T-helper 2 cell treated with Interferon-gamma antibody and Interleukin-4, amounts not matched to agents 5 μg/mL and 100 μg/mL, for 36 hours (primary cell): ENCODE measurements at regions not wholly inside any gene's neighbourhood (a gene's known extent, or its start where the extent isn't known, plus 50 kb on each side); places are given as distances from the start of the nearest gene placed in this dataset.

ENCODE experiments used
- DNase-seq: peaks from one replicate; pipeline ENCODE4 v3.0.0; 2021; ENCODE audit warnings: low spot score
- H3K27ac Mint-ChIP-seq: one replicate; pipeline ENCODE4 v1.8.0; 2021; ENCODE audit warnings: mild to moderate bottlenecking, mixed read lengths
- H3K27me3 Mint-ChIP-seq: one replicate; pipeline ENCODE4 v1.8.0; 2021; ENCODE audit warnings: low read depth, mixed read lengths
- H3K36me3 Mint-ChIP-seq: one replicate; pipeline ENCODE4 v1.8.0; 2021; ENCODE audit warnings: low read depth, mixed read lengths
- H3K4me1 Mint-ChIP-seq: one replicate; pipeline ENCODE4 v1.8.0; 2021; ENCODE audit warnings: low read depth, mixed read lengths
- H3K4me3 Mint-ChIP-seq: one replicate; pipeline ENCODE4 v1.8.0; 2022; ENCODE audit warnings: mild to moderate bottlenecking, moderate library complexity, mixed read lengths
- H3K9me3 Mint-ChIP-seq: one replicate; pipeline ENCODE4 v1.8.0; 2021; ENCODE audit warnings: mixed read lengths

GRCh38 chr2:198597648-198598047 is 793.3 kb downstream of the PLCL1 start:
- no peak overlapping the region for H3K27ac Mint-ChIP-seq
- DNase-seq, result no peak
- no peaks in the 10 kb centered on the region for H3K9me3 Mint-ChIP-seq
- no peaks in the 10 kb centered on the region for H3K4me1 Mint-ChIP-seq
- no peaks in the 10 kb centered on the region for H3K27me3 Mint-ChIP-seq
- H3K36me3 Mint-ChIP-seq, result no peaks in the 10 kb centered on the region
- H3K4me3 Mint-ChIP-seq, result no peak overlapping the region

DNA sequence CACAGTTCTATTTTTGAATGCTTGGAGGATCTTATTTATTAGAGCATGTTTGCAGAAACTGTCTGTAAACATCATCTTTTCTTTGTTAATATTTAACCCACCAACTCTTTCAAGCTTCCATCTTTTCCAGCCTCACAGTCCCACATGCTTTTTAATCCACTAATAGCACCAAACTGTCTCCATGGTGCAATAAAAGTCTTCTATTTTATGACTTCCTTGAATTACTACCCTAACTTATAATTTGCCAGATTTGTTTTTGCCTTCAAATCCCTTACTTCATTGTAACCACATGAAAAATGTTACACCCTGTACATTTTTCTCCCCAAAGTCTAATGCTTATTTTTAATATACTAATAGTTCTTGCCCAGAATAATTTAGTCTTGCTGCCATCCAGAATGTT is 792.6 kb downstream of the PLCL1 start:
- no peaks in the 10 kb centered on the region for H3K27me3 Mint-ChIP-seq
- H3K9me3 Mint-ChIP-seq, result no peaks in the 10 kb centered on the region
- no peak overlapping the region for H3K4me3 Mint-ChIP-seq

GRCh38 chr2:198595721-198596120 is 791.3 kb downstream of the PLCL1 start:
- Mint-ChIP-seq H3K4me1 (no peaks in the 10 kb centered on the region), H3K27ac (no peak overlapping the region), H3K36me3 (no peaks in the 10 kb centered on the region), H3K27me3 (no peaks in the 10 kb centered on the region), H3K4me3 (no peak overlapping the region), H3K9me3 (no peaks in the 10 kb centered on the region)
- no peak for DNase-seq

More for the DNA sequence above, 792.6 kb downstream of the PLCL1 start:
- no peak for DNase-seq
- Mint-ChIP-seq H3K36me3 (no peaks in the 10 kb centered on the region), H3K4me1 (no peaks in the 10 kb centered on the region), H3K27ac (no peak overlapping the region)

DNA sequence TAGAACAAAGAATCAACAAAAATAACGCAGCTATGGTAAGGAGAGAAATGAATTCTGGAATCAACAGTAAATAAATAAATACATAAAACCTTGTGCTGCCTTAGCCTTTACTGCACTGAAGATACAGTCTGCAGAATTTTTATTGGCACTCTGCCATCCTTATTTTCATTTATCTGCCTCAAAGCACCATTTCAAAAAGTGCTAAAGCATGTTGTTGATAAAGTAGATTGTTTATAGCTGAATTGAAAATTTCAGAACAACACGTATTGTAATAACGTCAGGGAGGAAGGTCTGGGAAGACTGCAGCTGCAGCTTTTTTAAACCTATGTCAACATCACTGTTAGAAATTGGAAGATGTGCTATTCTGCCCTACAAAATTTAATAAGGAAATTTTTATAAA is 787.2 kb downstream of the PLCL1 start:
- Mint-ChIP-seq H3K4me1 (no peaks in the 10 kb centered on the region), H3K36me3 (no peaks in the 10 kb centered on the region), H3K4me3 (no peak overlapping the region), H3K27ac (no peak overlapping the region), H3K27me3 (no peaks in the 10 kb centered on the region), H3K9me3 (no peaks in the 10 kb centered on the region)
- DNase-seq, result no peak

GRCh38 chr2:198587741-198588140 is 783.3 kb downstream of the PLCL1 start:
- H3K9me3 Mint-ChIP-seq, result no peaks in the 10 kb centered on the region
- H3K4me1 Mint-ChIP-seq, result no peaks in the 10 kb centered on the region
- no peaks in the 10 kb centered on the region for H3K36me3 Mint-ChIP-seq
- DNase-seq, result no peak
- no peak overlapping the region for H3K27ac Mint-ChIP-seq
- no peak overlapping the region for H3K4me3 Mint-ChIP-seq
- H3K27me3 Mint-ChIP-seq, result no peaks in the 10 kb centered on the region

GRCh38 chr2:198587240-198587639 is 782.8 kb downstream of the PLCL1 start:
- no peaks in the 10 kb centered on the region for H3K4me1 Mint-ChIP-seq
- H3K4me3 Mint-ChIP-seq, result no peak overlapping the region
- DNase-seq, result no peak
- no peak overlapping the region for H3K27ac Mint-ChIP-seq
- H3K27me3 Mint-ChIP-seq, result no peaks in the 10 kb centered on the region
- H3K9me3 Mint-ChIP-seq, result no peaks in the 10 kb centered on the region
- no peaks in the 10 kb centered on the region for H3K36me3 Mint-ChIP-seq

DNA sequence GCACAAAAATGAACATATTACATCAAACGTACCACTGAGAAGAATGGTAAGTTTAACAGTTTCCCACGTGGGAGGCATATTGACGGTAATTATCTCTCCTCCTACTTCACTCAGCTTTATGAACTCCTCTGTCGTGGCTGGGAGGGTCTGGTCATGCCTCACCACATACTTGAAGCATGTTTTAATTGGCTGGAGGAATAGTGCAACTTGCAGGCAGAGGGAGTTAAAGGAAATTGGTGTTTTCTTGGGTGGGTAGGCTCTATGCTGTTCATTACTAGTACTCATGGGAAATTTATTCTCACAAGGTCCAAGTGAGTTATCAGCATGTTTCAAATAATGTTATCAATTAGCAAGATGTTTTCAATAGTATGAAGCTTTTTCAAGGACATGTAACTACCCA is 767.0 kb downstream of the PLCL1 start:
- H3K4me1 Mint-ChIP-seq, result no peaks in the 10 kb centered on the region
- no peak overlapping the region for H3K27ac Mint-ChIP-seq
- DNase-seq, result no peak
- no peaks in the 10 kb centered on the region for H3K36me3 Mint-ChIP-seq
- peaks cover 4% of the 10 kb centered on the region for H3K9me3 Mint-ChIP-seq
- no peaks in the 10 kb centered on the region for H3K27me3 Mint-ChIP-seq
- H3K4me3 Mint-ChIP-seq, result no peak overlapping the region

- DNase-seq, result no peak
- Mint-ChIP-seq H3K4me1 (no peaks in the 10 kb centered on the region), H3K36me3 (no peaks in the 10 kb centered on the region), H3K4me3 (no peak overlapping the region), H3K27me3 (no peaks in the 10 kb centered on the region), H3K9me3 (peaks cover 3% of the 10 kb centered on the region), H3K27ac (no peak overlapping the region)
Measured at GRCh38 chr2:198558176-198558575, 753.8 kb downstream of the PLCL1 start.

GRCh38 chr2:198546122-198546521 is 741.7 kb downstream of the PLCL1 start:
- no peak for DNase-seq
- H3K27me3 Mint-ChIP-seq, result no peaks in the 10 kb centered on the region
- no peaks in the 10 kb centered on the region for H3K36me3 Mint-ChIP-seq
- H3K4me1 Mint-ChIP-seq, result no peaks in the 10 kb centered on the region
- no peak overlapping the region for H3K4me3 Mint-ChIP-seq
- no peaks in the 10 kb centered on the region for H3K9me3 Mint-ChIP-seq
- no peak overlapping the region for H3K27ac Mint-ChIP-seq

GRCh38 chr2:198545411-198545810 is 741.0 kb downstream of the PLCL1 start:
- H3K9me3 Mint-ChIP-seq, result no peaks in the 10 kb centered on the region
- DNase-seq, result no peak
- no peaks in the 10 kb centered on the region for H3K4me1 Mint-ChIP-seq
- no peaks in the 10 kb centered on the region for H3K27me3 Mint-ChIP-seq
- H3K27ac Mint-ChIP-seq, result no peak overlapping the region
- H3K36me3 Mint-ChIP-seq, result no peaks in the 10 kb centered on the region
- no peak overlapping the region for H3K4me3 Mint-ChIP-seq

DNA sequence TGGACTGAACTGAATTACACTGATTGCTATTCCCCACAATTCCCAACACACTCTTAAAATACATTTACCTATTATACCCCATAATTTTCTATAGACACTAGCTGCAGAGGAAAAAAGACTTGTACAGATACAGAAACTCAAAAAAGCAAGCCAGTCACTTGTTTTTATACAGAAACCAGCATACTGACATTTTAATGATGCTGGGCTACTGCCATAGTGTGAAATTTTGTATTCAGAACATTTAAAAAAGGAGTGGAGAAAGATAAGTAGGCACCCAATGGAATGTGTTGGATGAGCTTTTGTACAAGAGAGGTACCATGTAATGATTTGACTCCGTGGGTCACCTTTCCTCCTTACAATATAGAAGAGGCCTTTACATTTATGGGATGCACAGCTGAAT is 740.1 kb downstream of the PLCL1 start:
- Mint-ChIP-seq H3K9me3 (no peaks in the 10 kb centered on the region), H3K27me3 (no peaks in the 10 kb centered on the region)
- DNase-seq, result no peak

DNA sequence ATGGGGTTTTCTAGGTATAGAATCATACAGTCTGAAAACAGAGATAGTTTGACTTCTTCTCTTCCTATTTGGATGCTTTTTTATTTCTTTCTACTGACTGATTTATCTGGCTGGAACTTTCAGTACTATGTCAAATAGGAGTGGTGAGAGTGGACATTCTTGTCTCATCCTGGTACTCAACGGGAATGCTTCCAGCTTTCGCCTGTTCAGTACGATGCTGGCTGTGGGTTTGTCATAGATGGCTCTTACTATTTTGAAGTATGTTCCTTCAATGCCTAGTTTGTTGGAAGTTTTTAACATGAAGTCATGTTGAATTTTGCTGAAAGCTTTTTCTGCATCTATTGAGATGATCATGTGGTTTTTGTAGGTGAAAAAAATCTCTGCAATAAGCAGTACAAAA is 730.4 kb downstream of the PLCL1 start:
- no peak overlapping the region for H3K27ac Mint-ChIP-seq
- no peaks in the 10 kb centered on the region for H3K9me3 Mint-ChIP-seq
- H3K36me3 Mint-ChIP-seq, result no peaks in the 10 kb centered on the region
- no peak overlapping the region for H3K4me3 Mint-ChIP-seq
- DNase-seq, result no peak
- no peaks in the 10 kb centered on the region for H3K27me3 Mint-ChIP-seq
- no peaks in the 10 kb centered on the region for H3K4me1 Mint-ChIP-seq

More for the DNA sequence above, 740.1 kb downstream of the PLCL1 start:
- no peak overlapping the region for H3K27ac Mint-ChIP-seq
- H3K4me3 Mint-ChIP-seq, result no peak overlapping the region
- H3K36me3 Mint-ChIP-seq, result no peaks in the 10 kb centered on the region
- H3K4me1 Mint-ChIP-seq, result no peaks in the 10 kb centered on the region

- no peak overlapping the region for H3K4me3 Mint-ChIP-seq
Measured at GRCh38 chr2:198525211-198525969, 721.0 kb downstream of the PLCL1 start.

GRCh38 chr2:198523710-198524109 is 719.3 kb downstream of the PLCL1 start:
- Mint-ChIP-seq H3K9me3 (no peaks in the 10 kb centered on the region), H3K4me1 (no peaks in the 10 kb centered on the region), H3K4me3 (no peak overlapping the region), H3K36me3 (no peaks in the 10 kb centered on the region), H3K27ac (no peak overlapping the region), H3K27me3 (no peaks in the 10 kb centered on the region)
- DNase-seq, result no peak

More at GRCh38 chr2:198525211-198525969, 721.0 kb downstream of the PLCL1 start:
- H3K27me3 Mint-ChIP-seq, result no peaks in the 10 kb centered on the region
- H3K36me3 Mint-ChIP-seq, result no peaks in the 10 kb centered on the region
- H3K27ac Mint-ChIP-seq, result no peak overlapping the region
- H3K4me1 Mint-ChIP-seq, result no peaks in the 10 kb centered on the region
- DNase-seq, result no peak
- H3K9me3 Mint-ChIP-seq, result no peaks in the 10 kb centered on the region

- Mint-ChIP-seq H3K4me1 (no peaks in the 10 kb centered on the region), H3K4me3 (no peak overlapping the region), H3K27me3 (no peaks in the 10 kb centered on the region), H3K36me3 (no peaks in the 10 kb centered on the region), H3K27ac (no peak overlapping the region), H3K9me3 (no peaks in the 10 kb centered on the region)
- DNase-seq, result no peak
Measured at GRCh38 chr2:198518935-198519334, 714.5 kb downstream of the PLCL1 start.
